Muscle of leg (tissue), 3 donors: ENCODE measurements at regions not wholly inside any gene's neighbourhood (a gene's known extent, or its start where the extent isn't known, plus 50 kb on each side); places are given as distances from the start of the nearest gene placed in this dataset.
A peak's percentile ranks its signal among the peaks of the same experiment; 100 is the strongest.

Experiments
- DNase-seq: peaks from one replicate; pipeline ENCODE4 v3.0.0; 2013
- H3K27ac ChIP-seq: one replicate; pipeline ENCODE4 v1.5.1; 2013; ENCODE audit warnings: mild to moderate bottlenecking, low read length, control low read depth
- H3K27me3 ChIP-seq: one replicate; pipeline ENCODE4 v1.6.1; 2013; ENCODE audit warnings: low read length; ENCODE audit not compliant: control insufficient read depth, insufficient read depth
- H3K36me3 ChIP-seq: one replicate; pipeline ENCODE4 v1.6.1; 2013; ENCODE audit warnings: low read length; ENCODE audit not compliant: control insufficient read depth, insufficient read depth
- H3K4me1 ChIP-seq: one replicate; pipeline ENCODE4 v1.6.1; 2013; ENCODE audit warnings: low read length; ENCODE audit not compliant: control insufficient read depth, insufficient read depth
- H3K4me3 ChIP-seq: one replicate; pipeline ENCODE4 v1.5.1; 2013; ENCODE audit warnings: low read length, control low read depth
- H3K9me3 ChIP-seq: replicated peaks from 2 replicates; pipeline ENCODE4 v1.6.1; 2013; ENCODE audit warnings: low read depth, low read length; ENCODE audit not compliant: control insufficient read depth
- WGBS: methylation state at CpG from one replicate; pipeline ENCODE4 v1.1.5; 2013; ENCODE audit warnings: missing lambda C conversion rate; ENCODE audit not compliant: insufficient coverage; 5-methylcytosine and 5-hydroxymethylcytosine counted together

DNA sequence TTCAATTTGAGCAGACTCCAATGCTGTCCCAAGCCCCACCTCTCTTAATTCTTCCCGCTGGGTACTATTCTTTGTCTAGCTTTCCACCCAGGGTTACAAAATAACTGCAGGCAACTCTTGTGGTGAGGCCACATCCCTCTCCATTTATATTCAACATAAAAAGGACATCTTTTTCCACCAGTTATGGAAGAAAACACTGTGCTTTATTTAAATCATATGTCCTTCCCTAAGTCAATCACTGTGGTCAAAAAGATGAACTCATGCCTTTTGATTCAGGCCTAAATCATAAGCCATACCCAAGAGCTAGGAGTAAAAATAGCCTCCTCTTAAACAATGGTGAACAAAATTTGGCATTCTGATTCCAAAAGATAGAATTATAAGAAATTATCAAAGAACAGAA, 386.0 kb downstream of the SEMA3D start:
- H3K4me1 ChIP-seq: no peaks in the 10 kb centered on the region
- no peak for DNase-seq
- no peaks in the 10 kb centered on the region for H3K27me3 ChIP-seq
- no peak overlapping the region for H3K27ac ChIP-seq
- H3K36me3 ChIP-seq: no peaks in the 10 kb centered on the region
- H3K4me3 ChIP-seq: no peak overlapping the region
- H3K9me3 ChIP-seq: no peaks in the 10 kb centered on the region
- 100% methylated on average over 1 of the region's 1 CpG for WGBS

DNA sequence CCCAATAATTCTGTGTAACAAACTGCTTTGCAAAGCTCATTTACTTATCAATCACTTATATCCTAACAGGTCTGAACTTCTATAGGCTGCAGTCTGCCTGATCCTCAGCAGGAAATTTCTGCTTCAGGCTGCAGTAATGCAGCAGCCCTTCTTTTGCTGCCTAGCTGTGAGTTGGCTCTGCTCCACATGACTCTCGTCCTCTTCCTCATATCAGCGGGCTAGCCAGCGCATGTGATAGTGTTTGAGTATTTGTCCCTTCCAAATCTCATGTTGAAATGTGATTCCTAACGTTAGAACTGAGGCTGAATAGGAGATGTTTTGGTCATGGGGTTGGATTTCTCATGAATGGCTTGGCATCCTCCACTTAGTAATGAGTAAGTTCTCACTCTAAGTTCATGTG, 387.8 kb downstream of the SEMA3D start:
- Histone ChIP-seq H3K27me3 (no peaks in the 10 kb centered on the region), H3K4me1 (no peaks in the 10 kb centered on the region), H3K9me3 (no peaks in the 10 kb centered on the region), H3K36me3 (no peaks in the 10 kb centered on the region), H3K27ac (no peak overlapping the region), H3K4me3 (no peak overlapping the region)
- no peak for DNase-seq
- WGBS: no CpG with 5 or more reads among the region's 4 CpGs

DNA sequence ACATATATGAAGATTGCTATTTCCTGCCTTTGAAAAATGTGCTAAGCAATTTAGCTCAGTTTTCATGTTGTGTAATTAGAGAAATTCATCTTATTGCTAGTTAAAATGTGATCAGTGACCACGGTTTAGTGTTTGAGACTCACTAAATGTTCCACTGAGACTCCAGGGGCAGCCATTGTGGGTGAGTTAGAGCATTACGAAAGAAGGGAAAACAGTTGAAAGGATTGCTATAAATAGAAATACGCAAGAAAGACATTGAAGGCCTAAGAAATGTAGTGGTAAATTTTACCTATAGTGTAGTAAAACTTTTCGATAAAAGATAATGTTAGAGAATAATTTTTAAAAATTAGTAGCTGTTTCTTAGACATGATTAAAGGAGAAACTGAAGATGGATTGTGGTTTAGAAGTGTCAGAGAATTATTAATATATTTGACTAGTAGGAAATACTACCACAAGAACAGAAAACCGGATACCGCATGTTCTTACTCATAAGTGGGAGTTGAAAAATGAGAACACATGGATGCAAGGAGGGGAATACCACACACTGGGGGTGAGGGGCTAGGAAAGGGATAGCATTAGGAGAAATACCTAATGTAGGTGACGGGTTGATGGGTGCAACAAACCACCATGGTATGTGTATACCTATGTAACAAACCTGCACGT, 394.5 kb downstream of the SEMA3D start:
- Histone ChIP-seq H3K27me3 (no peaks in the 10 kb centered on the region), H3K4me1 (no peaks in the 10 kb centered on the region), H3K27ac (no peak overlapping the region), H3K36me3 (no peaks in the 10 kb centered on the region), H3K9me3 (no peaks in the 10 kb centered on the region), H3K4me3 (no peak overlapping the region)
- 13% methylated on average over 1 of the region's 8 CpGs for WGBS
- DNase-seq: no peak

GRCh38 chr7:84790882-84791281, 396.0 kb downstream of the SEMA3D start:
- H3K36me3 ChIP-seq: no peaks in the 10 kb centered on the region
- no peaks in the 10 kb centered on the region for H3K4me1 ChIP-seq
- no peaks in the 10 kb centered on the region for H3K27me3 ChIP-seq
- H3K27ac ChIP-seq: no peak overlapping the region
- DNase-seq: peak; percentile 69
- H3K4me3 ChIP-seq: no peak overlapping the region
- H3K9me3 ChIP-seq: no peaks in the 10 kb centered on the region
- no CpG with 5 or more reads among the region's 2 CpGs for WGBS

GRCh38 chr7:84786073-84786472, 400.8 kb downstream of the SEMA3D start:
- Histone ChIP-seq H3K4me1 (no peaks in the 10 kb centered on the region), H3K9me3 (no peaks in the 10 kb centered on the region), H3K4me3 (no peak overlapping the region), H3K36me3 (no peaks in the 10 kb centered on the region), H3K27ac (no peak overlapping the region), H3K27me3 (no peaks in the 10 kb centered on the region)
- no peak for DNase-seq
- whole genome bisulfite sequencing: no CpG with 5 or more reads among the region's 2 CpGs

GRCh38 chr7:84784450-84784849, 402.4 kb downstream of the SEMA3D start:
- Histone ChIP-seq H3K4me3 (no peak overlapping the region), H3K36me3 (no peaks in the 10 kb centered on the region), H3K4me1 (no peaks in the 10 kb centered on the region), H3K27me3 (no peaks in the 10 kb centered on the region), H3K9me3 (no peaks in the 10 kb centered on the region), H3K27ac (no peak overlapping the region)
- DNase-seq: no peak
- no CpG with 5 or more reads among the region's 3 CpGs for WGBS

GRCh38 chr7:84783141-84783778, 403.6 kb downstream of the SEMA3D start:
- no CpG with 5 or more reads among the region's 2 CpGs for WGBS
- Histone ChIP-seq H3K4me3 (no peak overlapping the region), H3K36me3 (no peaks in the 10 kb centered on the region), H3K27me3 (no peaks in the 10 kb centered on the region), H3K9me3 (no peaks in the 10 kb centered on the region), H3K27ac (no peak overlapping the region), H3K4me1 (no peaks in the 10 kb centered on the region)
- DNase-seq: no peak

GRCh38 chr7:84781838-84782237, 405.0 kb downstream of the SEMA3D start:
- no peaks in the 10 kb centered on the region for H3K9me3 ChIP-seq
- no peak overlapping the region for H3K4me3 ChIP-seq
- no peaks in the 10 kb centered on the region for H3K36me3 ChIP-seq
- no CpG with 5 or more reads among the region's 2 CpGs for WGBS
- no peak overlapping the region for H3K27ac ChIP-seq
- H3K27me3 ChIP-seq: no peaks in the 10 kb centered on the region
- H3K4me1 ChIP-seq: no peaks in the 10 kb centered on the region
- DNase-seq: no peak

DNA sequence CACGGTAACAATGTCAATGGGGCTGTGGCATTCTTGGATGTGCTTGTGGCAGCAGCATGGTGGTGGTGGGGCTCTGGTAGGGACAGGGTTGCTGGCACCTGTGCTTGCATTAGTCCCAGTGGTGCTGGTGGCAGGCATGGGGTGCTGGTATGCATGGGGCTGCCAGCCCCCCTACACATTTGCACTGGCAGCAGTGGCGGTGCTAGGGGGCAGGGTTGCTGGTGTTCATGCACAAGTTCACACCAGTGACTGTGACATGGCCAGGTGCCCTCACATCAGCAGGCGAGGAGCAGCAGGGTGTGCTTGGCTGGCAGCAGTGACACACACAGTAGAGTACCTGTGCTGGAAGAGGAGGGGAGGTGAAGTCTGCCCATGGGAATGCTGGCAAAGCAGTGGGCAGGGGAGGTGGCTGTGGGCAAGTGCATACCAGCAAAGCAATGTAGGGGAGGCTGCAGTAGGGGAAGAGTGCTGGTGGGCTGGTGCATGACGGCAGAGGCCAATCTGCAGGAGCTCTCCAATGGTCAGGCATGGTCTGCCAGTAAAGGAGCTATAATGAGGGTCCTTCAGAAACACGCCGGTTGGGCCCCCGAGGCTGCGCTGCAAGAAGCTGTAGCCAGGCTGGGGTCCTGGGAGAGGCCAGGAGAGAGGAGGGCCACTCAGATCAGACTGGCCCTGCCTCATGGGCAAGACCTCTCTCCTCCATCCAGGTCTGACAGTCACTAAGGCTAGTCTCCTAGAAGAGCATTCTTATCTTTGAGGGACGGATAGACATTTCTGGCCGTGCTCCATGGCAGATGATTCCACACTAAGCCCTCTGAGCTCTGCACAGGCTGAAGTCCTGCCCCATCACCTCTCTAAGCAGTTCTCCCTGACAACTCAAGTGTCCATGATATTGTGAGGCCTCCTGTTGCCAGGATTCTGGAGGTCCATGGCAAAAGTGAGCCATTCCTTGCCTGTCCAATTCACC, 406.4 kb downstream of the SEMA3D start:
- no peaks in the 10 kb centered on the region for H3K27me3 ChIP-seq
- H3K4me1 ChIP-seq: no peaks in the 10 kb centered on the region
- DNase-seq: no peak
- no peaks in the 10 kb centered on the region for H3K9me3 ChIP-seq
- 95% methylated on average over 6 of the region's 10 CpGs for WGBS
- H3K36me3 ChIP-seq: no peaks in the 10 kb centered on the region
- H3K27ac ChIP-seq: no peak overlapping the region
- no peak overlapping the region for H3K4me3 ChIP-seq

DNA sequence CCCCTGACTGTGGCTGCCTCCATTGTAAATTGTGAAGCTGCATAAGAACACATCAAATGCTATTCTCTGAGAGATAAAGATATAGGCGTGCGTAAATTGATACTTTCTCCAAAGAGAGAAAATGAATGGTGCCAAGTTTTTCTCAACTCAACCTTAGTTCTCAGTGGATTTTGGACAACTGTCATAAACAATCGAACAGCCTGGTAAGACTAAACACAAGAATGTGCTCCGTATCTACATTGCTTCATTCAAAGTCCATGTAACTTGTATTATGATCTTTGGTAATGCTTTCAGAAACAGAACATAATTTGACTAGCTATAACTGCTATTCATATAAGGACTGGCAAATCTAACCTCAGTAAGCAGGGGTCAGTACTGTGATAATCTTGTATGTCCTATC, 429.1 kb downstream of the SEMA3D start:
- no peaks in the 10 kb centered on the region for H3K36me3 ChIP-seq
- no peaks in the 10 kb centered on the region for H3K4me1 ChIP-seq
- H3K27me3 ChIP-seq: no peaks in the 10 kb centered on the region
- no peak for DNase-seq
- WGBS: no CpG with 5 or more reads among the region's 4 CpGs
- no peak overlapping the region for H3K4me3 ChIP-seq
- H3K27ac ChIP-seq: no peak overlapping the region
- H3K9me3 ChIP-seq: no peaks in the 10 kb centered on the region
